ENCODE measurements at regions not wholly inside any gene's neighbourhood (a gene's known extent, or its start where the extent isn't known, plus 50 kb on each side); places are given as distances from the start of the nearest gene placed in this dataset.

GRCh38 chr13:82905071-82905470 is 977.2 kb downstream of the SLITRK1 start:
- H4K91ac ChIP-seq (ENCODE audit: insufficient read depth, low read depth, low read length) = no peak overlapping the region
- H3K9me3 ChIP-seq (ENCODE audit: control insufficient read depth, insufficient read depth, low read length) = no peaks in the 10 kb centered on the region
- H3K56ac ChIP-seq (ENCODE audit: extremely low read depth, insufficient read depth, low read length) = no peak overlapping the region
- no peak overlapping the region for H3K18ac ChIP-seq (ENCODE audit: low read depth, low read length)
- in situ Hi-C loops (cut with MboI; ENCODE audit: low sequenced_read_pairs) = no loop called here
- TF ChIP-seq CEBPB (IDR thresholded peaks at IDR 0.05; ENCODE audit: low read depth, low read length) (no peak), FOS (IDR thresholded peaks at IDR 0.05; ENCODE audit: low read depth, low read length) (no peak), RFX5 (IDR thresholded peaks at IDR 0.05; ENCODE audit: low read depth, low read length) (no peak), POLR2A (IDR thresholded peaks at IDR 0.05; ENCODE audit: low read depth, low read length) (no peak), MAFK (IDR thresholded peaks at IDR 0.05; ENCODE audit: low read depth, low read length) (no peak), RAD21 (IDR thresholded peaks at IDR 0.05; ENCODE audit: low read length) (no peak), SMC3 (IDR thresholded peaks at IDR 0.05; ENCODE audit: low read depth, low read length) (no peak), CHD1 (IDR thresholded peaks at IDR 0.05; ENCODE audit: low read depth, low read length) (no peak), CTCF (conservative IDR thresholded peaks at IDR 0.05; ENCODE audit: low read depth, low read length) (no peak), USF2 (IDR thresholded peaks at IDR 0.05; ENCODE audit: low read depth, low read length) (no peak), ELK1 (IDR thresholded peaks at IDR 0.05; ENCODE audit: borderline replicate concordance, low read depth, low read length) (no peak), MAZ (IDR thresholded peaks at IDR 0.05; ENCODE audit: borderline replicate concordance, low read depth, low read length) (no peak), MXI1 (IDR thresholded peaks at IDR 0.05; ENCODE audit: borderline replicate concordance, low read depth, low read length) (no peak), RCOR1 (IDR thresholded peaks at IDR 0.05; ENCODE audit: insufficient replicate concordance, low read length) (no peak)
- H2BK5ac ChIP-seq (ENCODE audit: low read depth, low read length, poor library complexity, severe bottlenecking) = no peak overlapping the region
- no peak overlapping the region for H3K4me2 ChIP-seq (ENCODE audit: low read depth, low read length)
- no peaks in the 10 kb centered on the region for H3K4me1 ChIP-seq (ENCODE audit: control insufficient read depth, insufficient read depth, low read length)
- H3K9me1 ChIP-seq (ENCODE audit: insufficient read depth, low read length) = no peaks in the 10 kb centered on the region
- intact Hi-C loops (cut with micrococcal nuclease) = no loop called here
- no peak overlapping the region for H3K9ac ChIP-seq (ENCODE audit: low read depth, low read length)
- H4K8ac ChIP-seq (ENCODE audit: low read depth in 2 of 2, low read length in 2 of 2) = no peak overlapping the region
- no peak overlapping the region for H3K4me3 ChIP-seq (ENCODE audit: insufficient read depth, low read depth, low read length)
- BruUV-seq (replicated peaks) = no TSS peak
- WGBS, 2 experiments (ENCODE audit: extremely low coverage in 2 of 2, insufficient read length in 1 of 2) = no CpG with 5 or more reads among the region's 2 CpGs
- no peak overlapping the region for H3K14ac ChIP-seq (replicated peaks; ENCODE audit: low read depth, low read length)
- no peak overlapping the region for H2BK15ac ChIP-seq (ENCODE audit: low read depth, low read length)
- H4K20me1 ChIP-seq (ENCODE audit: insufficient read depth, low read length) = no peaks in the 10 kb centered on the region
- H3K23ac ChIP-seq (ENCODE audit: low read depth, low read length) = no peak overlapping the region
- H4K5ac ChIP-seq (ENCODE audit: low read depth, low read length) = no peak overlapping the region
- no peak overlapping the region for H2AK9ac ChIP-seq (replicated peaks; ENCODE audit: low read depth, low read length, poor library complexity)
- no peak overlapping the region for H3K27ac ChIP-seq (ENCODE audit: insufficient read depth, low read length)
- dilution Hi-C loops (cut with HindIII; ENCODE audit: low sequenced_read_pairs, unreplicated experiment) = no loop called here
- no peak overlapping the region for H2AFZ ChIP-seq (replicated peaks; ENCODE audit: low read length, poor library complexity)
- H2BK20ac ChIP-seq (ENCODE audit: low read depth, low read length) = no peak overlapping the region
- POLR2A ChIA-PET (ENCODE audit: unreplicated experiment) = no interaction called here
- H2BK120ac ChIP-seq (ENCODE audit: low read depth, low read length) = no peak overlapping the region
- no peak overlapping the region for H2AK5ac ChIP-seq (ENCODE audit: low read depth, low read length)
- H3K4ac ChIP-seq (ENCODE audit: low read depth, low read length) = no peak overlapping the region
- ATAC-seq (ENCODE audit: low read depth) (no peak), DNase-seq (no peak)
- H3K27me3 ChIP-seq (ENCODE audit: control insufficient read depth, insufficient read depth, low read length) = no peaks in the 10 kb centered on the region
- CTCF ChIA-PET = interaction anchor here (0.6 kb wide), 1 partner anchor 325 kb away, joined by 3 read pairs; no protein-coding TSS in a partner anchor
- H3K79me1 ChIP-seq (ENCODE audit: low read depth in 1 of 2, low read length in 2 of 2) = no peaks in the 10 kb centered on the region
- no peaks in the 10 kb centered on the region for H3K36me3 ChIP-seq (ENCODE audit: control insufficient read depth, insufficient read depth, low read length)

Data from IMR-90 (cell line).